ENCODE measurements at regions not wholly inside any gene's neighbourhood (a gene's known extent, or its start where the extent isn't known, plus 50 kb on each side); places are given as distances from the start of the nearest gene placed in this dataset.

DNA sequence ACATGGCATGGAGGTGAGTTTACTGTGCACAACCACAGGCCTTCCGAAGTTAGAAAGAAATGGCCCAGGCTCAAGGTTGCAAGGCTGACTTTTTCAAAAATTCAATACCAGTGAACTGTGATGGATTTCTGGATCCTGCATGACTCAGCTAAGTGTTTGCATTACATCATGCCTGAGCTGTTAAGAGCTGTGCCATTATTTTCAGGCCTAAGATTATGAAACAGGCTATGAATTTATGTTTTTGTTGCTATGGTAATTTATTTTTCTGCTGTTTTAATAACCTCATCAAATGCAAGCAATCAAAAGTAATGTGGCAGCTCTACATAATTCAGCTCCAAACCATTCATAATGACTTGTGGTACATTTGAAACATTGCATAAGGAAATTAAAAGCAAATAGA is 457.7 kb upstream of the TMEM132C start (continued):
- no peak for TF ChIP-seq JUND (IDR thresholded peaks at IDR 0.05; ENCODE audit: low read length)
- TF ChIP-seq, protein P1, sequence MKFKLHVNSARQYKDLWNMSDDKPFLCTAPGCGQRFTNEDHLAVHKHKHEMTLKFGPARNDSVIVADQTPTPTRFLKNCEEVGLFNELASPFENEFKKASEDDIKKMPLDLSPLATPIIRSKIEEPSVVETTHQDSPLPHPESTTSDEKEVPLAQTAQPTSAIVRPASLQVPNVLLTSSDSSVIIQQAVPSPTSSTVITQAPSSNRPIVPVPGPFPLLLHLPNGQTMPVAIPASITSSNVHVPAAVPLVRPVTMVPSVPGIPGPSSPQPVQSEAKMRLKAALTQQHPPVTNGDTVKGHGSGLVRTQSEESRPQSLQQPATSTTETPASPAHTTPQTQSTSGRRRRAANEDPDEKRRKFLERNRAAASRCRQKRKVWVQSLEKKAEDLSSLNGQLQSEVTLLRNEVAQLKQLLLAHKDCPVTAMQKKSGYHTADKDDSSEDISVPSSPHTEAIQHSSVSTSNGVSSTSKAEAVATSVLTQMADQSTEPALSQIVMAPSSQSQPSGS (IDR thresholded peaks at IDR 0.05; ENCODE audit: low read length), result no peak
